ENCODE measurements at regions not wholly inside any gene's neighbourhood (a gene's known extent, or its start where the extent isn't known, plus 50 kb on each side); places are given as distances from the start of the nearest gene placed in this dataset.
"Not testable (repeated sequence)": the region's sequence is repeated elsewhere in the genome, so short reads cannot be mapped to it uniquely, and the experiment has no call there.

- no peak for TF ChIP-seq E2F8 (IDR thresholded peaks at IDR 0.05; ENCODE audit: low read depth, partially characterized antibody)
Measured at GRCh38 chr1:66464351-66464750, 69.6 kb upstream of the SGIP1 start (continued).

GRCh38 chr1:66464802-66465201, 69.2 kb upstream of the SGIP1 start:
- WGBS (ENCODE audit: insufficient coverage, insufficient replicate concordance, low lambda C conversion rate, missing lambda C conversion rate): 0% methylated on average over 2 of the region's 2 CpGs
- DNase-seq (ENCODE audit: low read depth, low spot score) (no peak), ATAC-seq (no peak), FAIRE-seq (no peak)
- H3K27me3 ChIP-seq (replicated peaks in 1 of 2; ENCODE audit: control insufficient read depth in 2 of 2, insufficient read depth in 2 of 2, low read length in 1 of 2): peaks cover 0 to 3% of the 10 kb centered on the region in 2 experiments; a peak in 1 of 4 replicates
- H3K9me3 ChIP-seq (replicated peaks; ENCODE audit: control insufficient read depth, insufficient read depth, low read length): no peaks in the 10 kb centered on the region; the same call in 2 of the 3 replicates
- H3K4me3 ChIP-seq: no peak overlapping the region
- CTCF ChIA-PET: no interaction called here
- POLR2A ChIA-PET: no interaction called here
- intact Hi-C loops (cut with micrococcal nuclease; ENCODE audit: unreplicated experiment): loop anchor here (5.0 kb wide), 1 partner anchor 498 kb away; no protein-coding TSS in a partner anchor
- no peak overlapping the region for H3K4me2 ChIP-seq (ENCODE audit: control insufficient read depth, insufficient read depth)
- no peaks in the 10 kb centered on the region for H4K20me1 ChIP-seq (ENCODE audit: control insufficient read depth, insufficient read depth)
- no peaks in the 10 kb centered on the region for H3K79me2 ChIP-seq (ENCODE audit: control insufficient read depth, insufficient read depth, low read length)
- H3K9ac ChIP-seq (ENCODE audit: control insufficient read depth, insufficient read depth, low read length): no peak overlapping the region
- RAD21 ChIA-PET (ENCODE audit: unreplicated experiment): no interaction called here
- H3K4me1 ChIP-seq (ENCODE audit: control insufficient read depth, insufficient read depth, low read length): no peaks in the 10 kb centered on the region
- BruUV-seq (replicated peaks): no TSS peak
- H3K27ac ChIP-seq (ENCODE audit: control insufficient read depth, insufficient read depth): no peak overlapping the region
- SMC1A ChIA-PET (ENCODE audit: uncharacterized antibody, unreplicated experiment): interaction anchor here (1.0 kb wide), 1 partner anchor 14 kb away, joined by 3 read pairs; no protein-coding TSS in a partner anchor
- no peak overlapping the region for H2AFZ ChIP-seq (ENCODE audit: control insufficient read depth, low read depth, low read length)
- TF ChIP-seq SREBF2 (IDR thresholded peaks at IDR 0.05; ENCODE audit: low read length): no peak
- no peak for TF ChIP-seq YY1 (IDR thresholded peaks at IDR 0.05; ENCODE audit: low read depth, low read length)
- TF ChIP-seq E4F1 (IDR thresholded peaks at IDR 0.05; ENCODE audit: borderline replicate concordance, partially characterized antibody): no peak
- no peak for TF ChIP-seq BACH1 (IDR thresholded peaks at IDR 0.05; ENCODE audit: borderline replicate concordance)
- 0 out of 2 replicates have a peak, but pooled peaks have one; percentile 9 for TF ChIP-seq NFYB (IDR thresholded peaks at IDR 0.05; ENCODE audit: insufficient read depth, low read depth, low read length)
- no peak for TF ChIP-seq MAX (IDR thresholded peaks at IDR 0.05; ENCODE audit: low read depth, low read length)
- in situ Hi-C loops (cut with MboI): loop anchor here (25.0 kb wide), 1 partner anchor 753 kb away; no protein-coding TSS in a partner anchor
- H3K36me3 ChIP-seq (ENCODE audit: control insufficient read depth in 2 of 2, insufficient read depth in 2 of 2, low read length in 1 of 2): no peaks in the 10 kb centered on the region

GRCh38 chr1:66466695-66467094, 67.3 kb upstream of the SGIP1 start:
- ATAC-seq; H3K4me2 ChIP-seq (ENCODE audit: control insufficient read depth, insufficient read depth); FAIRE-seq; H3K27me3 ChIP-seq (replicated peaks in 1 of 2; ENCODE audit: control insufficient read depth in 2 of 2, insufficient read depth in 2 of 2, low read length in 1 of 2); POLR2A ChIA-PET; BruUV-seq (replicated peaks); H3K9me3 ChIP-seq (replicated peaks; ENCODE audit: control insufficient read depth, insufficient read depth, low read length); RAD21 ChIA-PET (ENCODE audit: unreplicated experiment); H3K79me2 ChIP-seq (ENCODE audit: control insufficient read depth, insufficient read depth, low read length); H3K4me3 ChIP-seq; DNase-seq (ENCODE audit: low read depth, low spot score); H3K4me1 ChIP-seq (ENCODE audit: control insufficient read depth, insufficient read depth, low read length); H3K27ac ChIP-seq (ENCODE audit: control insufficient read depth, insufficient read depth); H2AFZ ChIP-seq (ENCODE audit: control insufficient read depth, low read depth, low read length); H4K20me1 ChIP-seq (ENCODE audit: control insufficient read depth, insufficient read depth); H3K9ac ChIP-seq (ENCODE audit: control insufficient read depth, insufficient read depth, low read length); H3K36me3 ChIP-seq (ENCODE audit: control insufficient read depth in 2 of 2, insufficient read depth in 2 of 2, low read length in 1 of 2): not testable (repeated sequence)
- 50% methylated on average over 2 of the region's 2 CpGs for WGBS (ENCODE audit: insufficient coverage, insufficient replicate concordance, low lambda C conversion rate, missing lambda C conversion rate)
- intact Hi-C loops (cut with micrococcal nuclease; ENCODE audit: unreplicated experiment): loop anchor here (5.0 kb wide), 1 partner anchor 499 kb away; no protein-coding TSS in a partner anchor
- in situ Hi-C loops (cut with MboI): loop anchor here (25.0 kb wide), 1 partner anchor 754 kb away; no protein-coding TSS in a partner anchor
- CTCF ChIA-PET: interaction anchor here (1.4 kb wide), 1 partner anchor 507 kb away, joined by 5 read pairs; no protein-coding TSS in a partner anchor
- SMC1A ChIA-PET (ENCODE audit: uncharacterized antibody, unreplicated experiment): interaction anchor here (0.9 kb wide), 1 partner anchor 29 kb away, joined by 3 read pairs; no protein-coding TSS in a partner anchor

Measured in GM12878 (cell line).